ENCODE measurements at regions not wholly inside any gene's neighbourhood (a gene's known extent, or its start where the extent isn't known, plus 50 kb on each side); places are given as distances from the start of the nearest gene placed in this dataset.
"Not testable (repeated sequence)": the region's sequence is repeated elsewhere in the genome, so short reads cannot be mapped to it uniquely, and the experiment has no call there.

GRCh38 chr6:57793398-57793762 is 475.9 kb downstream of the PRIM2 start:
- H3K9ac ChIP-seq (ENCODE audit: low read depth, low read length); H3K4me1 ChIP-seq (ENCODE audit: insufficient read depth, low read length); ATAC-seq (ENCODE audit: insufficient read depth, low read depth); H3K36me3 ChIP-seq (ENCODE audit: insufficient read depth, low read length); H2AFZ ChIP-seq (ENCODE audit: low read depth, low read length); H3K79me2 ChIP-seq (ENCODE audit: insufficient read depth, low read length); H3K9me3 ChIP-seq (ENCODE audit: insufficient read depth, low read length, severe bottlenecking); DNase-seq; H3K27me3 ChIP-seq (ENCODE audit: insufficient read depth, low read length, poor library complexity); H4K20me1 ChIP-seq (ENCODE audit: insufficient read depth, low read length); H3K4me3 ChIP-seq (ENCODE audit: low read depth in 1 of 2, low read length in 2 of 2); H3K4me2 ChIP-seq (ENCODE audit: insufficient read depth, low read length); H3K27ac ChIP-seq (ENCODE audit: low read length): not testable (repeated sequence)

DNA sequence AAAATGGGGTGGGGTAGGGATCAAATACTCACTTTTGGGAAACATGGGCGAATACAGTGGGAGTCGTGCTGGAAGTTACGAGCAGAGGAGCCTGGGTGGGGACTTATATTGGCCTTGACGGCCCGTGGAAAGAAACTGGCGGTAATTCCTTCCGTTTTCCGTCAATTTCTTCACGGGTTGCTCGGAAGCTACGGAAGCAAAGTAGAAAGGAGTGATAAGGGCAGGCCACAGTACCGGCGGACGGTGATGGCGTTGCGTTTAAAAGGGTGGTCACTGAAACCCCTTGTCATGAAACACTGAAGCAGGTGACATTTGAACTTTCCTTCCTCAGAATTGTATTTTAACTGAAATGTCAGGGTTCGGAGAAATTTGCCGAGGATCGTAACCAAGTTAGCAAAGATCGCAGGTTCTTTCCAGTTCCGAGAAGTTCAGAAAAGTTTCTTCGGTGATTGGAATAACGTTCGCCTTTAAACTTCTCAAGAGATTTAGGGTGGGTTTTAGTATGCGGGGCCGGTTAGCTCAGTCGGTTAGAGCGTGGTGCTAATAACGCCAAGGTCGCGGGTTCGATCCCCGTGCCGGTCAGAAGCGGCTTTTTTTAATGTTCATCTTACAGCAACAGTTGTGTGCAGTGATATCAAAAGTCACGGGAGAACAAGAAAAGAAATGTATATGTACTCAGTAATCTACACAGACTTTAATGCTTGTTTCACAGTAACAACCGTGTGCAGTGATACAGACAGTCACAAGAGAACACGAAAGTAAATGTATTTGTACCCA is 482.5 kb downstream of the PRIM2 start:
- not testable (repeated sequence) for H3K36me3 ChIP-seq (ENCODE audit: insufficient read depth, low read length); H2AFZ ChIP-seq (ENCODE audit: low read depth, low read length); H3K4me3 ChIP-seq (ENCODE audit: low read depth in 1 of 2, low read length in 2 of 2); H3K4me1 ChIP-seq (ENCODE audit: insufficient read depth, low read length); DNase-seq; H3K79me2 ChIP-seq (ENCODE audit: insufficient read depth, low read length); H4K20me1 ChIP-seq (ENCODE audit: insufficient read depth, low read length); H3K27me3 ChIP-seq (ENCODE audit: insufficient read depth, low read length, poor library complexity); H3K9ac ChIP-seq (ENCODE audit: low read depth, low read length); ATAC-seq (ENCODE audit: insufficient read depth, low read depth); H3K4me2 ChIP-seq (ENCODE audit: insufficient read depth, low read length); H3K27ac ChIP-seq (ENCODE audit: low read length)
- H3K9me3 ChIP-seq (ENCODE audit: insufficient read depth, low read length, severe bottlenecking): peaks cover 12% of the 10 kb centered on the region

DNA sequence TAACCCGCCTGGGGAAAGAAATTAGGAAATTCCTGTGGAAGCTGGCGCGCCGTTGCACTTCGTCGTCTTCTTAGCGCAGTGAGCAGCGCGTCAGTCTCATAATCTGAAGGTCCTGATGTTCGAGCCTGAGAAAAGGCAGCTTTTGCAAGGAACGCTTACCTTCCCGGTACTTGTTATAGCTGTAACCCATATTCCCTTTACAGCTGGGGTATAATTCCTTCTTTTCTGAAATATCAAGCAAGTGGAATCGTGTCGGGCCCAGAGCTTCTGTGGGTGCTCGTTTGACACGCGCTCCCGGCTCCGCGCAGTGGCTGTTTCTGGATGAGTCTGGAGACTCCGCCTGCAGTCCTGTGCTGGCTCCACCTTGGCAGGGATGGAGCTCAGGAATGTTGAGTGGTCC is 491.2 kb downstream of the PRIM2 start:
- H3K4me3 ChIP-seq (ENCODE audit: low read depth in 1 of 2, low read length in 2 of 2): not testable (repeated sequence)

GRCh38 chr6:57809454-57809853 is 492.0 kb downstream of the PRIM2 start:
- not testable (repeated sequence) for H2AFZ ChIP-seq (ENCODE audit: low read depth, low read length); H3K9ac ChIP-seq (ENCODE audit: low read depth, low read length); ATAC-seq (ENCODE audit: insufficient read depth, low read depth)

More for the DNA sequence above, 491.2 kb downstream of the PRIM2 start:
- not testable (repeated sequence) for H3K4me2 ChIP-seq (ENCODE audit: insufficient read depth, low read length); H3K36me3 ChIP-seq (ENCODE audit: insufficient read depth, low read length); H3K27ac ChIP-seq (ENCODE audit: low read length); H3K27me3 ChIP-seq (ENCODE audit: insufficient read depth, low read length, poor library complexity); H3K79me2 ChIP-seq (ENCODE audit: insufficient read depth, low read length); H3K9ac ChIP-seq (ENCODE audit: low read depth, low read length); DNase-seq; H3K4me1 ChIP-seq (ENCODE audit: insufficient read depth, low read length); ATAC-seq (ENCODE audit: insufficient read depth, low read depth); H4K20me1 ChIP-seq (ENCODE audit: insufficient read depth, low read length); H2AFZ ChIP-seq (ENCODE audit: low read depth, low read length)
- peaks cover 10% of the 10 kb centered on the region for H3K9me3 ChIP-seq (ENCODE audit: insufficient read depth, low read length, severe bottlenecking)

DNA sequence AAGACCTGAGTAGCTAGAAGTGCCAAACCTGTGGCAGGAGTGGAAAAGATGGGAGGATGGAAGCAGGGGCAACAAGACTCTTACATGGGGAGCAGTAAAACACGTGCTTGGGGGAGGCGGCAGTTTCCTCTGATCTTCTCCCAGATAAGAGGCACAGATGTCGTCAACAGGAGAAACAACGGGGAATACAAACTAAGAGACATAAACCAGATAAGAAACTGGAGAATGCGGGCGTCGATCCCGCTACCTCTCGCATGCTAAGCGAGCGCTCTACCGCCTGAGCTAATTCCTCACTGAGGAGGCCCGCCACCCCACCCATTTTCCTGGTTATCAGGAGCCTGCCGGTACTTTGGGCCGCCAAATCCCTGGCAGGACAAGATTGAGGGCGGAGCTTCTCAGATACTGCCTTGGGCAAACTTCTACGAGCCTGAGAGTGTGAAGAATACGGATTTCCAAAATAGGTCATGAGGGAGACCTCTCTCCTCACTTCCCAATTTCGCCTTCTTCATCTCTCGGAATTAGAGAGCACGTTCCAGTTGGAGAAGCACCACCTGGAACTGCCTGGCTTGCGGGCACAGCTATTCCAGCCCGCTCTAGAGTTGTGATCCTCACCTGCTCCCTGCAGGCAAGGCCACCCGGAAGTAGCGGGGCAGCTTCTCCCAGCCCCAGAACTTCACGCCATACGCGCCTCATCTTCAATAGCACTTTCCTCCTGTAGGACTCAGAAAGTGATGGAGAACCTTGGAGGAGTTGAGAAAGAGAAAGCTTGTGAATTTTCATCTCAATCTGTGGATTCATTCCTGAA is 496.0 kb downstream of the PRIM2 start:
- not testable (repeated sequence) for H3K4me3 ChIP-seq (ENCODE audit: low read depth in 1 of 2, low read length in 2 of 2); H3K27me3 ChIP-seq (ENCODE audit: insufficient read depth, low read length, poor library complexity); DNase-seq; H3K36me3 ChIP-seq (ENCODE audit: insufficient read depth, low read length); H3K9ac ChIP-seq (ENCODE audit: low read depth, low read length); H2AFZ ChIP-seq (ENCODE audit: low read depth, low read length); H3K9me3 ChIP-seq (ENCODE audit: insufficient read depth, low read length, severe bottlenecking); H3K27ac ChIP-seq (ENCODE audit: low read length); H3K4me2 ChIP-seq (ENCODE audit: insufficient read depth, low read length); H3K79me2 ChIP-seq (ENCODE audit: insufficient read depth, low read length); H3K4me1 ChIP-seq (ENCODE audit: insufficient read depth, low read length); ATAC-seq (ENCODE audit: insufficient read depth, low read depth); H4K20me1 ChIP-seq (ENCODE audit: insufficient read depth, low read length)

More at GRCh38 chr6:57809454-57809853, 492.0 kb downstream of the PRIM2 start:
- H3K79me2 ChIP-seq (ENCODE audit: insufficient read depth, low read length); H3K27me3 ChIP-seq (ENCODE audit: insufficient read depth, low read length, poor library complexity); H4K20me1 ChIP-seq (ENCODE audit: insufficient read depth, low read length); H3K4me3 ChIP-seq (ENCODE audit: low read depth in 1 of 2, low read length in 2 of 2); H3K4me1 ChIP-seq (ENCODE audit: insufficient read depth, low read length); H3K4me2 ChIP-seq (ENCODE audit: insufficient read depth, low read length); H3K9me3 ChIP-seq (ENCODE audit: insufficient read depth, low read length, severe bottlenecking); H3K27ac ChIP-seq (ENCODE audit: low read length); H3K36me3 ChIP-seq (ENCODE audit: insufficient read depth, low read length); DNase-seq: not testable (repeated sequence)

GRCh38 chr6:57815826-57816225 is 498.4 kb downstream of the PRIM2 start:
- not testable (repeated sequence) for H3K9ac ChIP-seq (ENCODE audit: low read depth, low read length); H3K4me1 ChIP-seq (ENCODE audit: insufficient read depth, low read length); H3K36me3 ChIP-seq (ENCODE audit: insufficient read depth, low read length); ATAC-seq (ENCODE audit: insufficient read depth, low read depth); H3K4me3 ChIP-seq (ENCODE audit: low read depth in 1 of 2, low read length in 2 of 2); H3K79me2 ChIP-seq (ENCODE audit: insufficient read depth, low read length); H2AFZ ChIP-seq (ENCODE audit: low read depth, low read length); H3K27me3 ChIP-seq (ENCODE audit: insufficient read depth, low read length, poor library complexity); H4K20me1 ChIP-seq (ENCODE audit: insufficient read depth, low read length); DNase-seq; H3K9me3 ChIP-seq (ENCODE audit: insufficient read depth, low read length, severe bottlenecking); H3K4me2 ChIP-seq (ENCODE audit: insufficient read depth, low read length); H3K27ac ChIP-seq (ENCODE audit: low read length)

- H3K4me3 ChIP-seq (ENCODE audit: low read depth in 1 of 2, low read length in 2 of 2); H3K36me3 ChIP-seq (ENCODE audit: insufficient read depth, low read length); H3K79me2 ChIP-seq (ENCODE audit: insufficient read depth, low read length); H2AFZ ChIP-seq (ENCODE audit: low read depth, low read length); H3K27me3 ChIP-seq (ENCODE audit: insufficient read depth, low read length, poor library complexity); H4K20me1 ChIP-seq (ENCODE audit: insufficient read depth, low read length); H3K27ac ChIP-seq (ENCODE audit: low read length); H3K9ac ChIP-seq (ENCODE audit: low read depth, low read length); H3K4me1 ChIP-seq (ENCODE audit: insufficient read depth, low read length); DNase-seq; ATAC-seq (ENCODE audit: insufficient read depth, low read depth); H3K9me3 ChIP-seq (ENCODE audit: insufficient read depth, low read length, severe bottlenecking); H3K4me2 ChIP-seq (ENCODE audit: insufficient read depth, low read length): not testable (repeated sequence)
Observed at GRCh38 chr6:57821325-57821724, 503.9 kb downstream of the PRIM2 start.

DNA sequence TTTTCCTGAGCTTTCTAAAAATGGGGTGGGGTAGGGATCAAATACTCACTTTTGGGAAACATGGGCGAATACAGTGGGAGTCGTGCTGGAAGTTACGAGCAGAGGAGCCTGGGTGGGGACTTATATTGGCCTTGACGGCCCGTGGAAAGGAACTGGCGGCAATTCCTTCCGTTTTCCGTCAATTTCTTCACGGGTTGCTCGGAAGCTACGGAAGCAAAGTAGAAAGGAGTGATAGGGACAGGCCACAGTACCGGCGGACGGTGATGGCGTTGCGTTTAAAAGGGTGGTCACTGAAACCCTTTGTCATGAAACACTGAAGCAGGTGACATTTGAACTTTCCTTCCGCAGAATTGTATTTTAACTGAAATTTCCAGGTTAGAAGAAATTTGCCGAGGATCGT is 505.0 kb downstream of the PRIM2 start:
- ATAC-seq (ENCODE audit: insufficient read depth, low read depth); H3K79me2 ChIP-seq (ENCODE audit: insufficient read depth, low read length); DNase-seq; H4K20me1 ChIP-seq (ENCODE audit: insufficient read depth, low read length); H3K27me3 ChIP-seq (ENCODE audit: insufficient read depth, low read length, poor library complexity); H3K36me3 ChIP-seq (ENCODE audit: insufficient read depth, low read length); H3K27ac ChIP-seq (ENCODE audit: low read length); H3K4me3 ChIP-seq (ENCODE audit: low read depth in 1 of 2, low read length in 2 of 2); H2AFZ ChIP-seq (ENCODE audit: low read depth, low read length); H3K4me1 ChIP-seq (ENCODE audit: insufficient read depth, low read length); H3K9ac ChIP-seq (ENCODE audit: low read depth, low read length); H3K4me2 ChIP-seq (ENCODE audit: insufficient read depth, low read length); H3K9me3 ChIP-seq (ENCODE audit: insufficient read depth, low read length, severe bottlenecking): not testable (repeated sequence)

All from DND-41 (cell line).